ENCODE measurements at regions not wholly inside any gene's neighbourhood (a gene's known extent, or its start where the extent isn't known, plus 50 kb on each side); places are given as distances from the start of the nearest gene placed in this dataset.
"Not testable (repeated sequence)": the region's sequence is repeated elsewhere in the genome, so short reads cannot be mapped to it uniquely, and the experiment has no call there.

DNA sequence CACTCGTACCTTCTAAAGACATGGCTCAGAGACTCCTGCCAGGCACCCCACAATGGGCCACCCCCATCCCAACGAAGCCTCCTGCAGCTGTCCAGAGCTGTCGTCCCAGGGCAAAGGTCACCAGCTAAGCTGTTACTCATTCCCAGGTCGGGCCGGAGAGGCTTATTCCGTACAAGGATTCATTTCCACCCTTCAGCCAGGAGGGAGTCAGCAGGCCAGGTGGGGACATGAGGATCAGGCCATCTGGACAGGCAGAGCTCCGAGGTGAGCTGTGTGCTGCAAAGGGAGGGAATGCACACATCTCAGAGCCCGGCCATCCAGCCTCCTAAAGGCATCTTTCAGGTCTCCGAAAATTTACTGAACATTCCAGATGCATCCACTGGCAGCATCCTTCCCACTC, 63.9 kb upstream of the NANOS1 start:
- no peak for DNase-seq (ENCODE audit: low read depth in 3 of 3)

- DNase-seq (ENCODE audit: low read depth in 3 of 3): no peak
Measured at GRCh38 chr10:118966076-118966849, 63.3 kb upstream of the NANOS1 start.

GRCh38 chr10:118966850-118967125, 62.7 kb upstream of the NANOS1 start:
- no peak for DNase-seq (ENCODE audit: low read depth in 3 of 3)

DNA sequence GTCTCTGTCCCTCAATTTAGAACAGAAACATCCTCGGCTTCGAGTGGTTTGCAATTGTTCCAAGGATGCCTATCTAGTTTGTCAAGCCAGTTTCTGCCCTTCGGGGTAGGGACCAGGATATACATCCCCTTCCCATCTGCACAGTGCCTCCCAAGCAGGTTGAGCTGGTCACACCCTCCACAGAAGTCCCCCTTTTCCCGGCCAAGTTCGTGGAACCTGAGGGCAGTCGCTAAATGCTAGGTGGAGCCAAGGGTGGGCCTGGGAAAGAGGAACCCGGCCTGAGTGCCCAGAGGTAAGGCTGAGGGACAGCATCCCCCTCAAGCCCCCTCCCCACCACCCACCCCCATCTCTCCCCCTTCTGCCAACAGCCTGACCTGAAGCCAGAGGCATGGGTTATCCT, 62.4 kb upstream of the NANOS1 start:
- no peak for DNase-seq (ENCODE audit: low read depth in 3 of 3)

DNA sequence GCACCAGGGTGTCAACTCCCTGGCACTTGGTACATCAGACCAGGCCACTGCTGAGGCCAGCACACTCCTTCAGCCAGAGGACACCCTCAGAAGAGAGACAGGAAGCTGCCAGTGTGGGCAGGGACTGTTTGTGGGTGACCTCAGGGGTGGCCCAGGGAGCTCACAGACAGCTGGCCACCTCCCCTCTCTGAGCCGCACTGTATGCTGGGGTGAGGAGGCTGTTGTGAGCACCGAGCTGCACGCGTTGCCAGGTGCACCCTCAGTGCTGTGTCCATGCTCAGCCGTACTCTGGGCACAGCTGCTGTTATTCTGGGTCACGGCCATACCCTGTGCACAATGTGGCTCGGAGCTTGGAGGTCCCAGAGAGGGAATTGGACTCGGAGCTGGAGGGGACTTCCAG, 61.5 kb upstream of the NANOS1 start:
- DNase-seq (ENCODE audit: low read depth in 3 of 3): no peak

DNA sequence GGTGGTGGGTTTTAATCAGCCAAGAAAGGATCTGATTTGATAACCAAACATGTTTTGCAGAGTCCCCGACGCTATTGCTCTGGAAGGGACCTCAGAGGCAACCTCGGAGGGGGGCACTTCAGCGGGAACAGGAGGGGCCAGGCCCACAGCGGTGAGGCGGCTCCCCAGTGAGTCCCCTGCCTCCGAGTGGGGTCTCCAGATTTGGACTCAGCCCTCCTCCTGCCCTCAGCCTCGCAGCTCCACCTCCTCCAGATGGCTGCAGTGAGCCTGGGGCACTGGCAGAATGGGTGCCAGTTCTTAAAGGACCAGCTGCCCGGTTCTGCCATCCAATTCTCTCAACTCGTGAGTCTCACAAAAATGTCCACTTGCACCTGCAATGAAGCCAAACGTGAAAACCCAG, 61.0 kb upstream of the NANOS1 start:
- DNase-seq (ENCODE audit: low read depth in 3 of 3): no peak

- DNase-seq (ENCODE audit: low read depth in 3 of 3): no peak
Measured at GRCh38 chr10:118969014-118969413, 60.5 kb upstream of the NANOS1 start.

GRCh38 chr10:118970770-118971169, 58.7 kb upstream of the NANOS1 start:
- no peak for DNase-seq (ENCODE audit: low read depth in 3 of 3)

DNA sequence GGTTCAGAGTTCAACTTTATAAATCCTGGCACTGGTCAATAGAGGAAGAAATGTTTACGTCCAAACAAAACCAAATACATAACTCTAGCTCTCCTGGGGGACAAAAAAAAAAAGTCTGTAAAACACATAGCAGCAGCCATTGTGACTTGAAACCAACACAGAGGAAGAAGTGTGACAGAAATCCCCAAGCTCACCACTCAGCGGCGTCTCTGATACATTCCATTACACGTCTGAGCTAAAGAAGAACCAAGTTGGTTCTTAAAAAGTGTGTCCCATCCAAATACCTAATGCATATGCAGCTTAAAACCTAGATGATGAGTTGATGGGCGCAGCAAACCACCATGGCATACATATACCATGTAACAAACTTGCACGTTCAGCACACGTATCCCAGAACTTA, 58.3 kb upstream of the NANOS1 start:
- DNase-seq (ENCODE audit: low read depth in 3 of 3): no peak

DNA sequence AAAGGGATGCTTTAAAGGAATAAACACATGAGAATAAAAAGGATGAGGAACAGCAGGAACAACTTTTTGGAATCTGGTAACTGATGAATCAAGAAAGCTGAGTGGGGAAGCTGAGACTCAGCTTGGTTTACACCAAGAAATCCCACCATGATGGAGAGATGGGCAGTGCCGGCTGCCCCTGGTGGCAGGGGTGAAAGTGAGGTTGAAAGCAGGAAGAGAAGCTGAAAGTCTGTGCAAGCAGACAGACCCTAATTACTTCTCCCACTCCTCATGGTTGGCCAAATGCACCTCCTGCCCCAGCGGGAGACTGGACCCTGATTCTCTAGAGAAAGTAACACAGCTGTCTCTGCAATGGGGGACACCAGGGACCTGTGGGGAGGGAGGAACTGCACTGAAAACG, 57.6 kb upstream of the NANOS1 start:
- no peak for DNase-seq (ENCODE audit: low read depth in 3 of 3)

DNA sequence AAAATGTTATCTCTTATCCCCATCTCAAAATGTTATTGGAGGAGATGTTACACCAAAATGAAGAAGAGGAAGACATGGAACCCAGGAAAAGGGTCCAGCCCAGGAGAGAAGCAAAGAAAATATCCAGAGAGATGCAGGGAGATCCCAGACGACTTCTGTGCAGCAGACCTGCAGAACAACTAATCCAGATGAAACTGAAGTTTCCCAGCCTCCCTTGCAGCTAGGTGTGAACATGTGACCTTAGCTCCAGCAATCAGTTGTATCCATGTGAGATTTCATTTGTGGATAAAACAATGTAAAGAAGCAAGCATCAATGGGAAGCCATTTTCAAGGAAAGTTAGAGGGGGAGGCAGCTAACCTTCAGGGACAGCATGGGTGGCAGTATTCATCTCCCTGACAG, 55.8 kb upstream of the NANOS1 start:
- DNase-seq (ENCODE audit: low read depth in 3 of 3): no peak

GRCh38 chr10:118974951-118975350, 54.6 kb upstream of the NANOS1 start:
- DNase-seq (ENCODE audit: low read depth in 3 of 3): no peak

- not testable (repeated sequence) for DNase-seq (ENCODE audit: low read depth in 3 of 3)
Measured at GRCh38 chr10:118976219-118976618, 53.3 kb upstream of the NANOS1 start.

DNA sequence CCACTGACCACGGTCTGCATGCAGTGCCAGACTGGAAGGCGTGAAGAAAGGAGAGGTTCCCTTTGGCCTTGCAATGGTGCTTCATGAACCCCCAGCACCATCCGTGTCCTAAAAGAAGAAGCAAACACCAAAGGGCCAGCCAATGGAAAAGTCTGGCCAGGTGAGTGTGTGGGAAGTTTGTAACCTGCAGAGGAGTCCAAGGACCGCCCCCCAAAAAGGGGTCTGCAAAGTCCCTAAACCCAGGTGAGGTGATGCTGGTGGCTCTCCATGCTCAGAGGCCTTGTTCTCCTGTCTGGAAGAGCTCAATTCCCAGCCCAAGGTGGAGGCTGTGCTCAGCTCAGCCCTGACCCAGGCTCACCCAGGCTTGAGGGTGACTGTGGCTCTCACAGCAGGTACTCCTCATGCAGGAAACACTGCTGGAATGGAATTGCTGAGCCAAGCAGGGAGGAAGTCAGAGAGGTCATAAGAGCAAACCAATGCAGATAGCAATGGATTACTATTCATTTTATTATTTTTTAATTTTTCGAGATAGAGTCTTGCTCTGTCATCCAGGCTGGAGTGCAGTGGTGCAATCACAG, 52.4 kb upstream of the NANOS1 start:
- no peak for DNase-seq (ENCODE audit: low read depth in 3 of 3)

DNA sequence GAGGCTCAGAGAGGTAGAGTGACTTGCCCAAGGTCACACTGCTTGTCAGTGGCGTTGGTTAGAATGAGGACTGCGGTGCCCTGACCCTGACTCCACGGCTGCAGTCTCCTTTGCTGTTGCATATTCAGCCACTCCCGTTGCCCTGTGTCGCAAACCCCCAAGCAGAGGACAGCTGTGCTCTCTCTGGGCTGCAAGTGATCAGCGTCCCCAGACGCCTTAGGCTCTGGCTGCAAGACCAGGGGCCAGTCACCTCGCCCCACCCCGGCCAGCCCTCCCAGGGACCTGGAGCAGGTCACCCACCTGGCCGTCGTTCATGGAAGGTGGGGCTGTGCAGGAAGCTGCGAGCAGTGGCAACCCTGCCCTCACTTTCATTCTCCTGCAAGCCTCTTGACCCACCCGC, 51.7 kb upstream of the NANOS1 start:
- DNase-seq (ENCODE audit: low read depth in 3 of 3): no peak

DNA sequence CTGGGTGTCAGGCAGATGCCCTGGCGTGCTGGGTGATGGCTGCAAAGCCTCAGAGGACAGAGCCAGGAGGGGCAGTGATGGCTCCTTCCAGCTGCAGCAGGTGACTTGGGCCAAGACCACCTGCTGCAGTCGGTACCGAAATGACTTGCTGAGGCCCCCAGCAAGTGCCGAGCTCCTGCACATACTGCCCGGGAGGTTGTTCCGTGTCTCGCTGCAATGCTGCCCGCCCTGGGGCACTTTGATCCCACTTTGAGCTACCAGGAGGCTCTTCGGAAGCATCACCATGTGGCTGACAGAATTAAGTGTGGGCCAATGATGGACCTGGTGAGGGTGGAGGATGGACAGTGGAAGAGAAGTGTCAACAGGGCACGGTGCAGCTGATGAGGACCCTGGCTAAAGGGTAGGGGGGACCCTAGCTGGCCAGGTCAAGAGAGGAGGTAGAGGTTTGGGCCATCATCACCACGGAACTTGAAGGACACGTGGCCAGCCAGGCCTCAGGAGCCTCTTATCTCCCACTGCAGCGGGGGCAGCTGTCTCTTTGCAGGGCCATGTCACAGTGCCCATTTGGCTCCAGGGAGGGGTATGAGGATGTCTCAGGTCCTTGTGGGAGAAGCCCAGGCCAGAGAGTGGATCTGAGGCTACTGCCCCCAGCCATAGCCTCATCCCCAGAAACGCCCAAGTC, 51.1 kb upstream of the NANOS1 start:
- no peak for DNase-seq (ENCODE audit: low read depth in 3 of 3)

- DNase-seq (ENCODE audit: low read depth in 3 of 3): no peak
Measured at GRCh38 chr10:118978998-118979350, 50.5 kb upstream of the NANOS1 start.

DNA sequence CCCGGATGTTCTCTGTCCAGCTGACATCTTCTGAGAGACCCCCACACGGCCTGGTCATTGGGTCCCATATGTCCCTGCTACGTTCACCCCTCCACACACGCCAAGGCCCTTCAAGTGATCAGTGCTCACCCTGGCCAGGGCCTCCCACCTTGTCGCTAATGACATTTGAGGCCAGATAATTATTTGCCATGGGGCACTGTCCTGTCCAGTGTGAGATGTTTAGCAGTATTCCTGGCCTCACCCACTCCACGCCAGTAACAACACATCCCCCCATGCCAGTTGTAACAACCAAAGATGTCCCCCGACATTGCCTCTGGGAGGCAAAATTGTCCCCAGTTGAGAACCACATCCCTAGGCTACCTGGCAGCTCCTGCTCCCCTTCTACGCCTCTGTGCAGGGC, 49.9 kb upstream of the NANOS1 start:
- DNase-seq (ENCODE audit: low read depth in 3 of 3): no peak
